Breast epithelium (tissue), 3 donors: ENCODE measurements at regions not wholly inside any gene's neighbourhood (a gene's known extent, or its start where the extent isn't known, plus 50 kb on each side); places are given as distances from the start of the nearest gene placed in this dataset.

Source experiments
- POLR2AphosphoS5 ChIP-seq, 3 donors: sonication (generic); formaldehyde crosslinking; IDR thresholded peaks; one replicate each; pipeline ENCODE4 v1.6.1; 2017; ENCODE audit warnings: antibody characterized with exemption in 3 of 3
- TF ChIP-seq, protein P1 (sequence below), 3 donors: fragments of 450-650 bp; IDR thresholded peaks; one replicate each; pipeline ENCODE4 v1.5.1; 2016 to 2017; ENCODE audit warnings: antibody characterized with exemption in 3 of 3, mild to moderate bottlenecking in 3 of 3, moderate library complexity in 3 of 3

GRCh38 chr6:86448398-86448797 lies 488.9 kb upstream of the HTR1E start:
- TF ChIP-seq, protein P1, sequence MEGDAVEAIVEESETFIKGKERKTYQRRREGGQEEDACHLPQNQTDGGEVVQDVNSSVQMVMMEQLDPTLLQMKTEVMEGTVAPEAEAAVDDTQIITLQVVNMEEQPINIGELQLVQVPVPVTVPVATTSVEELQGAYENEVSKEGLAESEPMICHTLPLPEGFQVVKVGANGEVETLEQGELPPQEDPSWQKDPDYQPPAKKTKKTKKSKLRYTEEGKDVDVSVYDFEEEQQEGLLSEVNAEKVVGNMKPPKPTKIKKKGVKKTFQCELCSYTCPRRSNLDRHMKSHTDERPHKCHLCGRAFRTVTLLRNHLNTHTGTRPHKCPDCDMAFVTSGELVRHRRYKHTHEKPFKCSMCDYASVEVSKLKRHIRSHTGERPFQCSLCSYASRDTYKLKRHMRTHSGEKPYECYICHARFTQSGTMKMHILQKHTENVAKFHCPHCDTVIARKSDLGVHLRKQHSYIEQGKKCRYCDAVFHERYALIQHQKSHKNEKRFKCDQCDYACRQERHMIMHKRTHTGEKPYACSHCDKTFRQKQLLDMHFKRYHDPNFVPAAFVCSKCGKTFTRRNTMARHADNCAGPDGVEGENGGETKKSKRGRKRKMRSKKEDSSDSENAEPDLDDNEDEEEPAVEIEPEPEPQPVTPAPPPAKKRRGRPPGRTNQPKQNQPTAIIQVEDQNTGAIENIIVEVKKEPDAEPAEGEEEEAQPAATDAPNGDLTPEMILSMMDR (IDR thresholded peaks at IDR 0.05) = no peak
- no peak for TF ChIP-seq POLR2AphosphoS5 (IDR thresholded peaks at IDR 0.05)
